ENCODE measurements at regions not wholly inside any gene's neighbourhood (a gene's known extent, or its start where the extent isn't known, plus 50 kb on each side); places are given as distances from the start of the nearest gene placed in this dataset.
"Not testable (repeated sequence)": the region's sequence is repeated elsewhere in the genome, so short reads cannot be mapped to it uniquely, and the experiment has no call there.

DNA sequence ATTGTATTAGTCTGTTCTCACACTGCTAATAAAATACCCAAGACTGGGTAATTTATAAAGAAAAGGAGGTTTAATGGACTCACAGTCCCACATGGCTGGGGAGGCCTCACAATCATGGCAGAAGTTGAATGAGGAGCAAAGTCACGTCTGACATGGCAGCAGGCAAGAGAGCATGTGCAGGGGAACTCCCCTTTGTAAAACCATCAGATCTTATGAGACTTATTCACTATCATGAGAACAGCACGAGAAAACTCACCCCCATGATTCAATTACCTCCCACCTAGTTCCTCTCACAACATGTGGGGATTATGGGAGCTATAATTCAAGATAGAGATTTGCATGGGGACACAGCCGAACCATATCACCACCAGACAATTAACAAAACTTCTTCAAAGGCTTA is 84.4 kb upstream of the ANKRD1 start:
- not testable (repeated sequence) for DNase-seq

DNA sequence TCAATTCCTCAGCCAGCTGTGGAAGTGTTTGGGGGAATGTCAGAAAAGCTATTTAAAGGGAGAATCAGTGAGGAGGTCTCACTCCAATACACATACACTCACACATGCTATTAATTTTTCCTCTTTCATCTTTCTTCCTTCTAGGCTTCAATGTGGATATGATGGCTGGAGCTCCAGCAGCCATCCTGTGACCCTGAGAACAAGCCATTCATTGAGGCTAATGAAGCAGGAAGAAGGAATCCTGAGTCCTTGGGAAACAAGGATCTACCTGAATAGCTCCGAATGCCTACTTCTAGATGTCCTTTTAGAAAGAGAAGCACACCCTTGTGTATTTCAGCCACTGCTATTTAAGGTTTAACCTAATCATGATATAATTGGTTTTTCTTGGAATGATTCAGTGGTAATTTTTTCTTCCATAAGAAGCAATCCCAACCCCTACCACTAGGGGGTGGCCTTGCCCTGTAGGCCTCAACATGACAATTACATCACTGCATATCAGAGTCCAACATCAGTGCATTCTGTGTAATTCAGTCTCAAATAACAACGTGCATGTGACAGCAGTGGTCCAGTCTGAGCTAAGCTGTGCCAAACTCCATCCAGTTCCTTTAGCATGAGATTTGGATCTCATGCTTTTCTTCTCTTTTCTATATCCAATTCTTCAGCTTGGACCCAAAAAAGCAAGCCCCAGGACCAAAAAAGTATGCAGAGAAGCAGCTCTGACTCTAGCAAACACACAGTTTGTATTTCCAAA is 85.3 kb upstream of the ANKRD1 start:
- DNase-seq, result peak; percentile 75

DNA sequence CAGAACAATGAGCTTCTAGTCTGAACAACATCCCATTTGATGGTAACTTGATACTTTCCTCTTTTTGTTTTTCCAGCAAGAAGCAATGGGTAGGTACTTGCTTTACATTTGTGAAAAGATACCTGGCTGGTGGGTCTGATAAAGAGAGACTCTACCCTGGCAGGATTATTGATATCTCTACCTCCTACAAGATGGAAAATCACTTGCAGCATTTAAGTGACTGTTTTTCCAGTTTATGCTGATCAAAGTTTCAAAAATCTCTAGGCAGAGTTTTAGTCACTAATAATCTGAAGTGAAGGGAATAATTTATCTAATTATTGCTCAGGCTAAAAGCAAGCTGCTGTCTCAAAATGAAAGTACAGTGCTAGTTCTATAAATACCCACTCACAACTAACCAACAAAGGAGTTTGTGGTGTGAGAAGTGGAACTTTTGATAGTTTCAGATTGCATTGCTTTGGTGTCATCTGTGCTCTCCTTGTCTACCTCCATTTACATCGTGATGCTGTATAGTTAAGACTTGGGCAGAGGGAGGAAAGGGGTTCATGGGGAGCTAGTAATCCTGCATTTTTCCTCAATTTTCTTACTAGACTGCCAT is 86.0 kb upstream of the ANKRD1 start:
- no peak for DNase-seq

DNA sequence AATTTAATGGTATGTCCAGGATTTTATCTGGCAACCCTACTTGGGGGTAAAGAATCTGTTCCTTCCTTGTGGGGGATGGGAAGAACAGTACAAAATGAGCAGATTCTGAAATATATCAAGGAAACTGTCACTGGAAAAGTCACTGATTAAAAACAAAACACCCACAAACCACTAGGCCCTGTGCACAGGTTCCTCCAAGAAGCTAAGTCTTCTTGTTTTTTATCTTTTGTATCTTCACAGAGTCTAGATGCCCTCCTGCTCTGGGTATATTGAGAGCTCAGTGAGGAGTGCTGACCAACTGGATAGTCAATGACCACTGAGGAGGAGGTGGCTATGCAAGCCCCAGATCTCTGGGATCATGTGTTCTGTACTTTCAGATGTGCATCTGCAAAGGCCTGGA is 86.8 kb upstream of the ANKRD1 start:
- no peak for DNase-seq

DNA sequence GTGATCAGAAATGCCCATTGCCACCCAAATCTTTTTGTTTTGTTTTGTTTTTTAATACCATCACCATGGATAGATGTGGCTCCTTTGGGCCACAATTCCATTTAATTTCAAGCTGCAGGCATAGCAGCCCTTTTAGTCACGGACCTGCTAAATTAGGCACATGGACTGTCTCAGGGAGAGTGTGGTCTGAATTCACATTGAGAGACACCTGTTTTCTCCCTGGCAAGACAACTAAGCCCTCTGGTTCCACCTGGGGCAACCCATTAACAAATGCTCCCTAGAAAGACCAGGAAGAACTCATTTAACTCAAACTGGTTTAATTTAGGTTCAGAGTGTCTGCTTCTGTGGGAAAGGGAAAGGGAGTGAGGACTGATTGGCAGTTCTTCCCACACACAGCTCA is 88.2 kb upstream of the ANKRD1 start:
- DNase-seq, result no peak

DNA sequence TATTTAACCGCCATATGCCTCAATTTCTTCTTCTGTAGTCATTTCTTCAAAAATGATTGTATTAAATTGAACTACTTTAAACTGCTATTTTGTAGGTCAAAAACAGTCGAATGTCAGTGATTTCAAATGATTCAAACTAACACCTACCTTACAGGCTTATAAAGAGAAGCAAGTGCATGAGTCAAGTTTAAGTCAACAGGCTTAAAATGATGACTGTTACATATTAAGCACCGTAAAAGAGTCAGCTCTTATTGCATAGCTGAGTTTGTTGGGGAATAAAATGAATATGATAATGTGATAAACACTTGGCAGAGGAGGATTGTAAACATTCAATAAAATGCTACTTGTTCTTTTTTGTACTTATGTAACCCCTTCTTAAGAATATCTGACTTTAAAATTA is 90.1 kb upstream of the ANKRD1 start:
- DNase-seq, result no peak

DNA sequence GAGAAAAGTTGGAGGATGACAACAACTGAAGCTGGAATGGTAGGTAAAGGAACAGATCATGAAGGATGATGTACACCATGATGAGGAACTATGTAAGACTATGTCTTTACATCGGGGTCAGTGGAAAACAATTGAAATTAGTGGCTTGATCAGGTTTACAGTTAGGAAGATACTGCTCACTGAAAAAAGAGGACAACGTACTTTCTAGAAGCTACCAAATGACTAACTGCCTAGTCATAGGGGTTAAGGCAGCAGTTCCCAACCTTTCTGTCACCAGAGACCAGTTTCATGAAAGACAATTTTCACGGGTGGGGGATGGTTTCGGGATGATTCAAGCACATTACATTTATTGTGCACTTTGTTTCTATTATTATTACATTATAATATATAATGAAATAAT is 91.6 kb upstream of the ANKRD1 start:
- no peak for DNase-seq

DNA sequence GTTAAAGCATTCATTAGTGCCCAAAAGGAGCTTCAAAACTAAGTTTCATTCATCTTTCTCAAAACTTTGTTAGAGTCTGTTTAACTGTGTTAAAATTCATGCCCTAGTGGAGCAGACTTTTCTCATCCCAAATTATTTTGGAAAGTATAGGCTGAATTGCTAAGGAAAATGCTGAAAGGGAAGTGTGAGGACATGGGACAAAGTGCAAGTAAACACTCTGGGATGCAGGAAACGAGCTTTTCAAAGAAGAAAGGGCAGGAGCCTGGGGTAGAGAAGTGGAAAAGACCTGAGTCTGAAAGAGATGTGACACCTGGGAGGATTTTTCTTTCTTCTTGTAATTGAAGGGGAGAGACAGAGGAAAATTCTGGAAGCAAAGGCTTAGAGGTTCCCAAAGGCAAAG is 93.1 kb upstream of the ANKRD1 start:
- no peak for DNase-seq

DNA sequence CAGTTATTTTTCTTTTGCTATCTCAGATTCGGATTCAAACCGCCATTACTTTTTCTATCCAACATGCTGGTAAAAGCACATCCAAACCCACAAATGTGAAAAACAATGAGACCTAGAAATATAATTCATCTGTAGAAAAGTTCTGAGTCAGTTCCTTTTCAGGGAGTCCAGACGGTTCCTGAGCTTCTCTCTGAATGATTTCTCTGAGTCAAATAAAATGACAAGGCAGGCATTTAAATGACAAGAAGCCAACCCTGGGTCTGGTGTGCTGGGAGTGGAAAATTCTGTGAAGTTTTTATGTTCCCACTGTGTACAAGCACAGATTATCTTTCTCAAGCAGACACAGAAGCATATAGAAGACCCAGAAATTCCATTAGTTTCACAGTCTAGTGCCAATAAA is 96.3 kb upstream of the ANKRD1 start:
- no peak for DNase-seq

DNA sequence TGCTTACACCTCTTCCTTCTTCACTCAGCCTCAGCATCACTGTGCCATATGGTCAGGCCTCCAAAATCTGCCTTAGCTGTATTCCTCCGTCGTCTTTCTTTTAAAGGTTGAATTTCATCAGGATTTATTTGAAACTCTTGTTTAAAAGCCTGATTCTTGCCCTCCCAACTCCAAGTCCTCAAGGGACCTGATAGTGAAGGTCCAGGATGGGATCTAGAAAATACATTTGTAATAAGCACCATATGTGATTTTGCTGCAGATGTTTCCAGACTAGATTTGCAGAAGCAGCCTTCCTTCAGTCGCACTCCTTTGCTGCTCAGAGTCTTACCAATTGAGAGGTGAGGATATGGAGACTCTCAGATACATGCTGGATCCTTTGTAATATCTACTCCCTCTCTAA is 101.0 kb upstream of the ANKRD1 start:
- no peak for DNase-seq

DNA sequence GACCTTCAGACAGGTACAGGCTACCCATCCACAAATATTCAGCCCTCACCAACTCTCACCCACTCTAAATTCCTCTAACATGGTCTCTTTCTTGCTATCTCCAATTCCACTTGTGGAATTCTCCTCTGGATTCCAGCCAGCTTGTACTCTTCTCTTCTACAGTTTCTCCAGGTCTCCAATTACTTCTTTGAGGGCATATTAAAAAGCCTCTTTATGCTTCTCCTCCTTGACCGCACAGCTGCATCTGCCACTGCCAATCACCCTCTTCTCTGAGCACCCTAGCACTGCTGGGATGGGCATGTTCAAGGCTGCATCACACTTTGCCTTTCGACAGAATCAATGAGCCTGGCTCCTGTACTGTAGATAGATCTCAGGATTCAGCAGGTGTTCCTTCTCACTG is 101.5 kb upstream of the ANKRD1 start:
- no peak for DNase-seq

DNA sequence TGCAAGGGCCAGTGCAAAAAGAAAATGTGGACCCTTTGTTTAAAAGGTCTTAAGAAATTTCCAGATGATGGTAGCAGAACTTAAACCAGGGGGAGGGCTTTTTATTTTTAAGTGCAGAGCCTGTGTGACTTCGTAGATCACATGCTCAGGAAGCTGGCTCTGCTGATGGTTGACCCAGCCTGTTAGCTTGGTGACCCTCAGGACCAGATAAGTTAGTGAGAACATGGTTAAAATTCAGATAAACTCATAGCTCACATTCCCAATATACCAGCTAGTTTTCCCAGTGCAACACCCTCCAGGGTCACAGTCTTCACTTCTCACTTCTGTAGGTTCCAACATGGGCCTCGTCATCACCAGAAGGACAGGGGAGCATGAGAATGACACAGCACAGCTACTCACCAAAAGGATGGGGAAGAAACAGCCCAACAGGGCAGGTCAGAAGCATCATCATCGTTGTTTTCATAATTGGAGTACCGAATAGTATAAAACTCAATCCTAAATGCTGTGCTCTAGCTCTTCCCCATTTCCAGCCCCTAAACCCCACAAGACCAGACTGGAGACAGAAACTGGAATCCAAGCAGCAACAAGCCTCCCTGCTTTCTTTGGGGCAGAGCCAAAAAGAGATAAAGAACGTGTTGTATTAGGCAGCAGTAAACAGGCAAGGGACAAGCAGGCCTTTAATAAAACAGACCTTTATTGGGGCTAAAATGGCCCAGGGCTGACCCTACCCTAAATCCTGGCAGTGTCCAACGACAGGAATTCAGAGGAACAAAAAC is 102.2 kb upstream of the ANKRD1 start:
- no peak for DNase-seq

DNA sequence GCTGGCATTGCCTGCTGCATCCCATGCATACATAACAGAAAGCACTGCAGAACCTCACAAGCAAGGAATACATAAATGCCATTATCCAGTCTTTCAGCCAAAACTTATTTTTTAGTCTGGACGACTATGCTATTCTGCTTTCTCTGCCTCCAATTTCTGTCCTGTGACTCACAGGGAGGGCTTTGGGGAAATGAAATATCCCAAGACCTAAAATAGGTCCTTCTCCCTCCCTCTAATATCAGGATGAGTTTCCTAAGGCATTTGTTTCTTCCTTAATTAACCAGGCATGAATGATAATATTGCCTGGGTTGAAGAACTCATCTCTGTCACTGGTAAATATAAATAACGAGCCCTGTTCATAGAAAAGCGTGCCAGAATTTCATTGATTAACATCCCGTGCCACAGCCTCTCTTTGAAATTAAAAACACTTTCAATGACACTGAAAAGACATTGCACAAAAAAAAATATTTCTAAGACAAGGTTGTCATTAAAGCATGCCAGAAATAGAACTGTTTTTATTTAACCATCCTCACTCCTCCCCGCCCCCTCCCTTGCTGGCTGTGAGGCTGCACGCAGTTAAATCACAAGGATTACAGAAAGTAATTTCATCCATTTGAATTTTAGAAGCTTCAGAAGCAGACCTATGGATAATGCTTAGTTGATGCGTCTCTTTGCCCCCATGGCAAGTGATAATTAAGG is 103.0 kb upstream of the ANKRD1 start:
- no peak for DNase-seq

DNA sequence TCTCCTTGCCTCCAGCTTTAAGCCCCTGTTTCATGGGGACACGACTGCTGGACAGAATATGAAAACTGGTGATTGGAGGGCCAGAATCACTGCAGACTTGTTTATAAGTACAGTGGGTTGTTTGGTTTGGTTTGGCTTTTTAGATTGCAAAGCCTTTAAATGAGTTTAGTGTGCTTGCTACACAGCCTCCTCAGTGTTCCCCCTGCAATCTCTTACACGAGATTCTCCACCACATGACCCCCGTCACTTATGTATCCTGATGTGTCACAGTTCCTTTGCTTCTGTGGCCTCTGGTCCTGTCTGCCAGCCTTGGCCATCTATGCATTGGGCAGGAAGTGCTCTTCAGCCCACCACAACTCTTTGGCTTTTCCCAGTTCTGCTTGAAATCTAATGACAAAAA is 103.7 kb upstream of the ANKRD1 start:
- DNase-seq, result no peak

DNA sequence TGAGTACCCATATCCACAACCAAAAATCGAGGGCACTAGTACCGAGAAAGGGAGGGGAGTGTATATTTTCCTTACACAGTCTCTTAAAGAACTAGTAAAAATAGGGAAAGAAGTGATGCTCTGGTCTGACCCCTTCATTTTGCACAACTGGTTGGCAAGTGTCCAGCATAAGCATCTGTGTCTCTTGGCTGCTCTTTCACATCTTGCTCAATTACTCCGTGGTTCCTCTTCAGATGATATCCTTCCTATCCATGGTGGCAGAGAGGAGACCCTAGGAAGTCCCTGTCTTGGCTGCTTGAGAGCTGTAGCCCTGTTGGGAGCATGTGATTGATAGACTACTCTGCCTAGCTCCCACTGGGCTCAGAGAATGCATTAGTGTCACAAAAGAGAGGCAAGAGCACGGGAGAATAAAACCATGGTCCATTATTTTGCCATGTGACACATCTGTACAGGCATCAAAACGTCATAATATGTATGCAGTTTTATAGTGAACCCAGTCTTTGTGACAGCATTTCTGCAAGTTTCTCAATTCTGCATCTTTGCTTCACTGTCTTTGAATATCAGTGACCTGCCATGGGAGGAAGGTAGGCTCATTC is 111.8 kb upstream of the ANKRD1 start:
- peak; percentile 6 for DNase-seq

DNA sequence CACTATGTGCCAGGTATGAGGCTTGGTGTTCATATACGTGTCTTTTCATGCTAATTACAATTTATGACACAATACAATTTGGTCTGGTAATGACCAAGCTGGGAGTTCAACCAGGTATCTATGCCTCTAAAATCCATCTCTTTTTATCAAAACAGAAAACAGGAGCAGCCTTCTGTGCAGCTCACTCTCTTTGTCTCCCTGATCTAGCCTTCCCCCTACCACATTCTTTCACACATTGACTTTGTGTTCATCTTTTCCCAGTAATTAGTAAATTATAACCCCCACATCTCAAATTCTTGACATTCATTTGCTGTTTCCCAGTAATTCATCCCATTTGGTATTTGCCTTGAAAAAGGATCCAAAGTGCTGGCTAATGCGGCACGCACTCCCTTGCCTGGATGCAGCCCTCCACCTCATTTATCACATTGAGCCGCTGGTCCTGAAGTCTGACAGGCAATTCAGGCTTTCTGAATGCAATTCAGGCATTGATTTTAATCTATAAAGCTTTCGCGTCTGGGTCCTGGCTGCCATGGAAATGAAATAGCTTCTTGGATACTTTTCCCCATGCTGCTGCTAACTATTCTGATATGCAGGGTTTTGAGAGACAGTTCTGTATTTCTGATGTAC is 112.5 kb upstream of the ANKRD1 start:
- DNase-seq, result no peak

DNA sequence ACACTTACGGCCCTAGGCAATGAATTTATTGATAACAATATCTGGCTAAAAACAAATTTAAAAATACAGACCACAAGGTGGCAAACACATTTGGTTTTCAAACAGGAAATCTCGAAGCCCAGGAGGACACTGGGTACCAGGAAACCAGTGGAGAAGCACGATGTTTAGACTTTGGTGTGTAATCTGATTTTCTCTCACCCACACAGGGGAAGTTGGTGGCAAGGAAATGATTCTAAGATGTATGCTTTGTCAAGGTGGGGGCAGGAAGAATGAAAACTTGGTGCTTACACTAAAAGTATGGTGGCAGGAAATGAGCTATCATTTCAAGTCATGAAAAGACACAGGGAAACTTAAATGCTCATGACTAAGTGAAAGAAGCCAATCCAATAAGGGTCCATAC is 113.2 kb upstream of the ANKRD1 start:
- no peak for DNase-seq

DNA sequence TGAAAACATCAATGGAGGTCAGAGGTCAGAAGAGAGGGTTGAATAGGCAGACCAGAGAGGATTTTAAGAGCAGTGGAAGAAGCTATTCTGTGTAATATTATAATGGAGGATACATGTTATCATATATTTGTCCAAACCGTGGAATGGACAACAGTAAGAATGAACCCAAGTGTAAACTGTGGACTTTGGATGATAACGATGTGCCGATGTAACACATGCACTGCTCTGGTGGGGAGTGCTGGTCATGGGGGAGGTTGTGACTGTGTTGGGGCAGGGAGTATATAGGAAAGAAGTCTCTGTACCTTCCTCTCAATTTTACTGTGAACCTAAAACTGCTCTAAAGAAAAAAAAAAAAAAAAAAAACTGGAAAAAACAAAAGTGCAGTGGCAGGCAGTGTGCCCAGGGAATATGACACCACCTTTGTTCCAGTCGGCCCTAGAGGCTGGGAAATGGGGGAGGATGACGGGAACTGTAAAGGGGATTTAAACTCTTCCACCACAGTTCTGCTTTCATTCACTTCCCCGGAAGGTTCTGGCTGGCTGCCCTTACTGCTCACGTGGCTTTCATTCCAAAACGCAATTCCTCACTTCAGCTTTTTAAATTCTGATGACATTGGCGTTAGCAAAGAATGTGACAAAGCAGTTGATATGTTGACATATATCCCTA is 113.7 kb upstream of the ANKRD1 start:
- DNase-seq, result peak; percentile 12

DNA sequence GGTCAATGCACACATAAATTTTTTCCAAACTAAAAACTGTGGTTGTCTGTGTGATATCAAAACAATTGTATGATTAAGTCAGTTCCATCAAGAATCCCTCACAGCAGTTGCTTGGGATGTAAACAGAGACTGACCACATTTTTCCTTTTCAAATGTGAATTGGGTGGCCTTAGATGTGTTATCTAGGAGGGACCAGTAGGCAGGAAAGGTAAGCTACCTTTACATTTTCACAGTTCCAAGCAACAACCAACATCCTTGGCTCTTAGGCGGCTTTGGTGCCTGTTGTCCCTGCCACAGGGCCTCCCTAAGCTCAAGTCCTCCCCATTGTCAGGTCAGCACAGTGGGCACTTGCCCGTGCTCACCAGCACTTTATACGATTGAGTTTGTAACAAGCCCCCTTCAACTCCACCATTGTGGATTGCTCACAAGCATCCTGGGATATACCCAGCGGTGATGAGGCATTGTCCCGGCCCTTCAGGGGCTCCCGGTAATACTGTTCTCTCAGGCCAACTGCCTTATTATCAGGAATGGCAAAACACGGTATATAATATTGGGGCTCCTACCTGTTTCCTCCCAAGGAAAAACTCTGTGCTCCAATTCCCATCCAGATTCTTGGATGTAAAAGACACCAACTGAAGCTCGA is 114.9 kb upstream of the ANKRD1 start:
- DNase-seq, result no peak

DNA sequence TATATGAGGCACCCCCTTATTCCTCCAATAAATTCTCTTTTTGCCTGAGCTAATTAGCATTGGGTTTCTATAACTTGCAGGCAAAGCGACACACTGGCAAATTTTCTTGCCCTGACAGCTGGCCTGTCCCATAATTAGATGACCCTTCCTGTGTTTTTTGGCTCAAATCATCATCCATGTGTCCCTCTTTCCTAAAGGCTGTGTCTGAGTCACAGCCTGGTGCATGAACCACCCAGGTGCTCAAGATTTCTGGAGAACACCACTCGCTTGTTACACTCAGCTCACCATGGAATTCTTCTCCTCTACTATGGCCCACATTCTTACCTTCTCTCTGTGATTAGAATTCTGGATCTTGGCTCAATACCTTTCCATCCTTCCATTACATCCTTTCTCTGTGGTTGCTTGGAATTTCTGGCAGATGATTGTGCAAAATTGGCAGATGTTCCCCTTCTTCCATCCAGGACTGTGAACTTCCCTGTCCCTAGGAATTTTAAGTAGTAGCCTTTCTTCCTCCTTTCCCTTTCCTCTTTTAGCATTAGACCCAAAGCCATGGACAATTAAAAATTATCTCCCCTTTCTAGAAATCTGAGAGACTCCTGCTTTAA is 116.0 kb upstream of the ANKRD1 start:
- DNase-seq, result no peak

DNA sequence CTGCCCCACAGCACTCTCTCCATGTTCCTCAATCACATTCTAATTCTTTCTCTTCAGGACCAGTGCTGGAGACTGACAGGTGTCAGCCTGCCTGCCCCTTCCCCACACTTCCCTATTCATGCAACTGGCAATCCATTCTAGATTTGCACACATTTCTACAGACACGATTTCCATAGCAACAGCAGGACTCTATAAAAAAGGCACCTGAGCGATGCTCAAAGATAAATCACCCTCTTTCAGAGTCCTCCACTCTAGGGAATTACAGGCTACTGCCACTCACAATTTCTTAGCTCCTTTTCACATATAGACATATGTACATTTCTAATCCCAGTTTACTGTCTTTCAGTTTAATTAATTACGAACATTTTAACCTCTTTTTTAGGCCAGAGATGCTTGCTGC is 118.1 kb upstream of the ANKRD1 start:
- no peak for DNase-seq
